GM18498 (cell line): ENCODE measurements at regions not wholly inside any gene's neighbourhood (a gene's known extent, or its start where the extent isn't known, plus 50 kb on each side); places are given as distances from the start of the nearest gene placed in this dataset.
"Not testable (repeated sequence)": the region's sequence is repeated elsewhere in the genome, so short reads cannot be mapped to it uniquely, and the experiment has no call there.

Experiments used
- ATAC-seq: cut with Tn5 transposase; IDR thresholded peaks from one replicate; pipeline ENCODE4 v1.9.1; 2021; ENCODE audit warnings: mild to moderate bottlenecking, moderate library complexity; ENCODE audit not compliant: unreplicated experiment

DNA sequence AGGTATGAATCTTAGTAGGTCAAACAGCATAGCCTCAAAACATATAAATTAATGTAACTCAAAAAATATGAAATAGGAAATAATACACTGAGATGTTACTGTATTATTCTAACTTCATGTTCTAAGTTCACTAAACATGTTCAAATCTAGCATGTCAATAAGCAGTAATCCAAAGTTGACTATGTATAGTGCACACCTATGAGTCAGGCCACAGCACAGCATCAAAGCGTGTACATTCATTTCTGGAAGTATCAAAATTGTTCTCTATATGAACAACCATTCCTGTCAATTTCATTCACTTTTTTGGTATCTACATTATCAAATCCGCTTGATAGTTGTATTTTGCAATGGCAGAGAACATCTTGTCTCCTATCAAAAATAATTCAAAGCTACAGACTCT lies 418.9 kb upstream of the POM121L12 start:
- no peak for ATAC-seq

DNA sequence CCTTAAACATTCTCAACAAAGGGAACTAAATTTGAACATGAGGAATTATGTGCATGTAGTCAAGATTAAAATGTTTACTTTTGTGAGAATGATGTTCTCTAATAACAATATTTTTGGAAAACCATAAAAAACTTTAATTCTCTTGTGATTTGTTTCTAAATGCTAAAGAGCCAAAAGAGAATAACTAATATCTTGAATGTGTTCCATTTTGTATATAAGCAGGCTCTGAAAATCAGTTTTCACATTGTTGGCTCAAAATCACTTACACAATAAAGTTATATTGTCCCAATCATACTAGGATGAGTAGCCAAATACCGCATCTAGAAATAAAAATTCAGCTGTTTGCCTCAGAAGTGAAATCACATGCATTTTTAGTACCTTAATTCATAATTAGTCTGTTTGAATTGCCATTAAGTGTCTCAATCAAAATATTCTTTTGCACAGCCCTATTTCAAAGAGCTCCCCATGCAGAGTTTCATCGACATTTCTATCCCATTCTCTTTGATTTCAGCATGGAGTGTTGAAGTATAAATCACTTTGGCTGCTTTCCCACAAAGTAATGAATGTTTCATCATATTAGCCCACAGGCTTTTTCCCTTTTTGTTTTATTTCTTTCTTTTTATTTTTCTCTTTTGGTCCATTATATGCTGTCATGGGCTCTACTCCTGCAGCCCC lies 420.3 kb upstream of the POM121L12 start:
- no peak for ATAC-seq

GRCh38 chr7:52609511-52609910 lies 425.9 kb upstream of the POM121L12 start:
- no peak for ATAC-seq

DNA sequence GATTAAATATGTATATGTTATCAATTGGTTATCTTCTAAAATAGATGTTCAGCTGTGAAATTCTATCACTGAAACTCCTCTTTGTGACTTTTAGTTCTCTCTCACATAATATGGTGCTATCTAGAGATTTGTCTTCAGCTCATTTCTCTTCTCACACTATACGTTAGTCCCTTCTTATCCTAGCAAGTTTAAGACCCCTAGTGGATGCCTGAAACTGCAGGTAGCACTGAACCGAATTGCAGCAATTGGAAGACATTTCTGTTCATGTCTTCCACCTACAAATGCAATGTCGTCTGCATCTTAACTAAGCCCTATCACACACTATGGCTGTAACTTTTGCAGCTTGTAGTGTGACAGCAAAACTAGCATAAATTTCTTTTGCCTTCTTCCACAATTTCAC lies 442.7 kb upstream of the POM121L12 start:
- ATAC-seq: no peak

DNA sequence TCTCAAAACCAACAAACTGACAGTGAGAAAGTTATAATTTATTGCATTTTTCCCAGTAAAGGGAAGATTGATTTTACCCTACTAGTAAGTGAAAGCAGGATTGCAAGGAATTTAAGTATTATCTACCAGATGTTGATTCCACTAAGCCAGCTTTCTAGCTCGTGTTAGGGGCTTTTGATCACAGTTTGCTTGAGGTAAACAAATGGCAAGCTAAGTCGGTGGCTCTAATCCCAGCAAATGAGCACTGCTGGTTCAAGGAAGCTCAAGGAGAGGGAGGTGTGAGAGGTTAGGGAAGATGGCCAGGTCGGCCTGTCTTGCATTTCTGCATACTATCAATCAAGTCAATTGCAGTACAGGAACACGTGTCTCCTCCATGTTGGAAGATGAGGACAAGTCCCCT lies 448.7 kb upstream of the POM121L12 start:
- ATAC-seq: no peak

- ATAC-seq: no peak
These were observed 451.4 kb upstream of the POM121L12 start for GRCh38 chr7:52584041-52584440.

GRCh38 chr7:52573141-52573540 lies 462.3 kb upstream of the POM121L12 start:
- not testable (repeated sequence) for ATAC-seq

DNA sequence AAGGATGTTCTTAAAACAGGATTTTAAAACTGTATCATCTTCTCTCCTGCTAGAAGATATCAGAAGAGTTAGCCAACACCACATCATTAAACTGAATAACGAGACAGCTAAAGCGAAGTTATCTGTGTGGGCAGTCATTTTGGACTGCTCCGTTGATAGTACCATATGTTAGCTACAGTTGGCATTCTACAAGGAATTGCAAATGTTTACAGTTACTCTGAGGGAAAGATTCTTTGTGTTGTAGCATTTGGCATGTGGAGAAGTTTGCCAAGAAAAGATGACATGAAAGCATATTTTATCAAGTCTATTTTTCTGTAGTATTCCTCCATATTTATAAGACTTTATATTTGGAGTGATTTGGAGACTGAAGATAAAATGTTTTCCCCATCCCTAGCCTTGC lies 464.4 kb upstream of the POM121L12 start:
- ATAC-seq: no peak

GRCh38 chr7:52569151-52569550 lies 466.3 kb upstream of the POM121L12 start:
- no peak for ATAC-seq

GRCh38 chr7:52565974-52566373 lies 469.5 kb upstream of the POM121L12 start:
- ATAC-seq: no peak

GRCh38 chr7:52555805-52556204 lies 479.6 kb upstream of the POM121L12 start:
- ATAC-seq: no peak

- ATAC-seq: no peak
These were observed 488.0 kb upstream of the POM121L12 start for GRCh38 chr7:52547308-52547910.

GRCh38 chr7:52541198-52541765 lies 494.2 kb upstream of the POM121L12 start:
- not testable (repeated sequence) for ATAC-seq

DNA sequence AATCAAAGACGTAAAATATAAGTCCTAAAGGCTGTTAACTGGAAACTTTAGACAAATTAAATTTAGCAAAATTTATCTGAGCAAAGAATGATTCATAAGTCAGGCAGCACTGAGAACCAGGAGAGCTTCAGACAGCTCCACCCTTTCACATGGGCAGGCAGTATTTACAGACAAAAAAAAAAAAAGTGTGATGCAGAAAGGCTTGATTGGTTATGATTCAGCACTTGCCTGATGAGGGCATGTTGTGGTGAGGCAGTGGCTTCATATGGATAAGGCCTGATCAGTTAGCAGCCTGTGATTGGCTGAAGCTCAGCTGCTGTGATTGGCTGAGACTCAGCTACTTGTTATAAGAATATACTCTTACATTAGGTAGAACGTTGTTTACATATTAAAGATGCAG lies 495.4 kb upstream of the POM121L12 start:
- no peak for ATAC-seq

GRCh38 chr7:52539414-52539813 lies 496.0 kb upstream of the POM121L12 start:
- no peak for ATAC-seq

- no peak for ATAC-seq
These were observed 498.4 kb upstream of the POM121L12 start for GRCh38 chr7:52537051-52537450.

- ATAC-seq: no peak
These were observed 509.6 kb upstream of the POM121L12 start for GRCh38 chr7:52525772-52526341.

DNA sequence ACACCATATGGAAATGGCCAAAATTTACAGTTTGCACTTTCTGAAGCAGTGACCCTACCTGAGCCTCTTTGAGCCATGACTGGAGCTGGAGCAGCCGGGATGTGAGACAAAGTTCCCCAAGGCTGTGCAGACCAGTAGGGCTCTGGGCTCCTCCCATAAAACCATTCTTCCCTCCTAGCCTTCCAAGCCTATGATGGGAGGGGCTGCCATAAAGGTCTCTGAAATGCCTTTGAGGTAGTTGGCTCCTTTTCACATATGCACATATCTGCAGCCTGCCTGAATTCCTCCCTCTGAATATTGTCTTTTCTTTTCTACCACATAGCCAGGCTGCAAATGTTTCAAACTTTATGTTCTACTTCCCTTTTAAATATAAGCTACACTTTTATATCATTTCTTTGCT lies 516.6 kb upstream of the POM121L12 start:
- ATAC-seq: no peak

DNA sequence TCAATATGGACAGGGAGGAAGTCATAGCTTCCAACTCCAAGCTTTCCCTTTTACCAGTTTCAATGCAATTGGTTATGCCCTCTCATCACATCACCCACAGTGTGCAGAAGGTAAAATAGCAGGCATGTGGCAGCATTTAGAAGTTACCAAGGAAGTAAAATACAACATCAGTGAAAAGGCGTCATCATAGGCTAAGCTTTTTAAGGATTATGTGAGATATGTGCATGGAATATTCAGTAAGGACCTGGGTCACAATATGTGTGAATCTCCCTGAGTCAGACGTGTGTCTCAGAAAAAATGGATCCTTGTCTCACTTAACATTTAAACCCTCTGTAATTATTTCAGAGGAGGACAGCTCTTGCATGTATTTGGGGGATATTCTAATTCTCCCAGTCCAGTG lies 522.8 kb upstream of the POM121L12 start:
- ATAC-seq: no peak

DNA sequence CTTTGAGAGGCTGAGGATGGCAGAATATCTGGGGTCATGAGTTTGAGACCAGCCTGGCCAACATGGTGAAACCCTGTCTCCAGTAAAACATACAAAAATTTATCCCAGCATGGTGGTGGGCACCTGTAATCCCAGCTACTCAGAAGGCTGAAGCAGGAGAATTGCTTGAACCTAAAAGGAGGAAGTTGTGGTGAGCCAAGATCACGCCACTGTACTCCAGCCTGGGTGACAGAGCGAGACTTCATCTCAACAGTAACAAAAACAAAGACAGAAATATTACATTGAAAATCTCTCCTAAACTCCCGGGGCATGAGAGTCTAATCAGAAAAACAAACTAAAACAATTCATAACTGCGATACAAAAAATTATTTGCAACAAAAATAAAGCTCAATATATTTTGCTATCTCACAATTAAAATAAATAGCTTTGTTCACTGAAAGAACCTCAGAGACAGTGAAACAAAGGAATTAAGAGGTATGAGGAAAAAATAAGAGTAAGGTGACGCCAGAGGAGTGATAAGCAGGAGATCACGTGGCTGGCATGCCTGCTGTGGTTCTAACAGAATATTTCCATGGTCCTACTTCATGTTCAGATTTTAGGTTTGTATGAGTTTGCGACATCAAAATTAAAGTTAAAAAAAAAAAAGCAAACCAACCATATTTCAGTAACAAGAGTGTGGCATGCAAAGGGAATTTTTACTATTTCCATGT lies 527.7 kb upstream of the POM121L12 start:
- no peak for ATAC-seq

DNA sequence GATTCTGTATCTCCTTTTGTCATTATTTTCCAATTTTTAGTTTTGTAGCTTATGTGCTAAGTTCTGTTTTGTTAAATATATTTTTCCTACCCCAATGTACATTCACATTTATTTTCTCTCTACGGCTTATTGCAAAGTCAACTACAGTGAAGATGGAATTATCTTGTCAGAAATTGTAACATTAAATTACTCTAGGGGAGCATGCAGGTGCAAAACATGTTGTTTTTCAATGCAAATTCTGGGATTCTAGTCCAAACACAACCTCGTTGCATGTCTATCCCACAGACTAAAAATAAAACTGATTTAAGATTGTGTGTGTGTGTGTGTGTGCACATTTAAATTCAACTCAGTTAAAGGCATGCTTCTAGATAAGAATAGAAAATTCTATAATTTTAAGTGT lies 529.1 kb upstream of the POM121L12 start:
- no peak for ATAC-seq

DNA sequence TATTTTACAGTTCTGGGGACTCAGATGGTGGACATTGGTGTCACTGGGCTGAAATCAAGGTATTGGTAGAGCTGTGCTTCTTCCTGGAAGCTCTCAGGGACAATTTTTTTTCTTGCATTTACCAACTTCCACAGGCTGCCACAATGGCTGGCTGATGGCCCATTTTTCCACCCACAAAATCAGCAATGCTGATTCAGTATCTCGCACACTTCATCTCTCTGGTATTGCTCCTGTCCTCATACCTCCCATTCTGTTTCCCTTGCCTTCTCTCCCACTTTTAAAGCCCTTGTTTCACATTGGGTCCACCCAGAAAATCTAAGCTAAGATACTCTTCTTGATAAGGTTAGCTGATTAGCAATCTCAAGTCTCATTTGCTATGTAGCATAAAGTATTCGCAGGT lies 530.9 kb upstream of the POM121L12 start:
- ATAC-seq: no peak
